HG03354 (cell line): ENCODE measurements at regions not wholly inside any gene's neighbourhood (a gene's known extent, or its start where the extent isn't known, plus 50 kb on each side); places are given as distances from the start of the nearest gene placed in this dataset.
"Not testable (repeated sequence)": the region's sequence is repeated elsewhere in the genome, so short reads cannot be mapped to it uniquely, and the experiment has no call there.

Experiments used
- ATAC-seq: cut with Tn5 transposase; IDR thresholded peaks from one replicate; pipeline ENCODE4 v1.9.1; 2021; ENCODE audit warnings: mild to moderate bottlenecking; ENCODE audit not compliant: unreplicated experiment, poor library complexity, severe bottlenecking

GRCh38 chr15:22284795-22285420, 173.8 kb upstream of the GOLGA6L22 start:
- not testable (repeated sequence) for ATAC-seq

- ATAC-seq, result not testable (repeated sequence)
Observed at GRCh38 chr15:22291054-22291453, 167.6 kb upstream of the GOLGA6L22 start.

- ATAC-seq, result not testable (repeated sequence)
Observed at GRCh38 chr15:22303112-22303511, 155.6 kb upstream of the GOLGA6L22 start.
